GM12878 (cell line): ENCODE measurements at regions not wholly inside any gene's neighbourhood (a gene's known extent, or its start where the extent isn't known, plus 50 kb on each side); places are given as distances from the start of the nearest gene placed in this dataset.

ENCODE experiments used
- ATAC-seq: fragments of 200-7000 bp; cut with Tn5 transposase; 3 replicates; pipeline ENCODE4 v1.9.1; 2020; ENCODE audit warnings: mild to moderate bottlenecking, moderate library complexity
- BruUV-seq: library from RNA; stranded (reverse); fragments of 400-500 nt; replicated peaks from 2 replicates; lab custom pipeline; 2021; lab: Mats Ljungman, UMichigan
- CTCF ChIA-PET: fragments of 300-600 bp; sonication (Branson Sonifier 250); formaldehyde crosslinking; extraction: SDS; loops from one replicate; lab custom pipeline; 2021; ENCODE audit warnings: inconsistent platforms; lab: Yijun Ruan, JAX
- POLR2A ChIA-PET: fragments of 350-600 bp; formaldehyde crosslinking; extraction: SDS; loops from one replicate; lab custom pipeline; 2021; ENCODE audit warnings: inconsistent platforms; lab: Charles Lee
- RAD21 ChIA-PET: fragments of 300-600 bp; sonication (Branson Sonifier 250); formaldehyde crosslinking; loops from one replicate; lab custom pipeline; 2023; ENCODE audit warnings: antibody characterized with exemption; ENCODE audit not compliant: unreplicated experiment; lab: Charles Lee
- SMC1A ChIA-PET: fragments of 300-600 bp; sonication (Branson Sonifier 250); formaldehyde crosslinking; loops from one replicate; lab custom pipeline; 2023; ENCODE audit not compliant: unreplicated experiment, uncharacterized antibody; lab: Charles Lee
- DNase-seq: peaks from one replicate; pipeline ENCODE4 v3.0.0-alpha.2; 2011; ENCODE audit warnings: low read depth, low spot score
- FAIRE-seq: peaks from 3 replicates; lab custom pipeline; 2011; peaks lifted over from hg19 to GRCh38; lab: Jason Lieb, UNC
- H2AFZ ChIP-seq: 2 replicates; pipeline ENCODE4 v1.6.0; 2011; ENCODE audit warnings: low read depth, low read length, control low read depth; ENCODE audit not compliant: control insufficient read depth
- H3K27ac ChIP-seq: 2 replicates; pipeline ENCODE4 v1.5.1; 2011; ENCODE audit warnings: control low read depth; ENCODE audit not compliant: control insufficient read depth, insufficient read depth
- H3K27me3 ChIP-seq, 2 experiments: replicated peaks in 1 of 2; 2 replicates each; pipeline versions ENCODE4 v1.6.0 to v1.6.1; 2011; ENCODE audit warnings: low read length in 1 of 2; ENCODE audit not compliant: control insufficient read depth in 2 of 2, insufficient read depth in 2 of 2
- H3K36me3 ChIP-seq, 2 experiments: 2 replicates each; pipeline ENCODE4 v1.5.1; 2011; ENCODE audit warnings: low read length in 1 of 2; ENCODE audit not compliant: control insufficient read depth in 2 of 2, insufficient read depth in 2 of 2
- H3K4me1 ChIP-seq: 2 replicates; pipeline ENCODE4 v1.6.1; 2011; ENCODE audit warnings: mild to moderate bottlenecking, low read length, moderate library complexity, mixed read lengths; ENCODE audit not compliant: control insufficient read depth, insufficient read depth
- H3K4me2 ChIP-seq: 2 replicates; pipeline ENCODE4 v1.6.0; 2011; ENCODE audit warnings: control low read depth; ENCODE audit not compliant: control insufficient read depth, insufficient read depth
- H3K4me3 ChIP-seq: fragments of 200-600 bp; sonication (generic); 2 replicates; pipeline ENCODE4 v1.5.1; 2016
- H3K79me2 ChIP-seq: 2 replicates; pipeline ENCODE4 v1.6.0; 2011; ENCODE audit warnings: low read length; ENCODE audit not compliant: control insufficient read depth, insufficient read depth
- H3K9ac ChIP-seq: 2 replicates; pipeline ENCODE4 v1.8.0; 2011; ENCODE audit warnings: low read length, control low read depth, mixed read lengths; ENCODE audit not compliant: control insufficient read depth, insufficient read depth
- H3K9me3 ChIP-seq: replicated peaks from 3 replicates; pipeline ENCODE4 v1.5.1; 2011; ENCODE audit warnings: mild to moderate bottlenecking, low read length; ENCODE audit not compliant: control insufficient read depth, insufficient read depth
- H4K20me1 ChIP-seq: 2 replicates; pipeline ENCODE4 v1.6.0; 2011; ENCODE audit not compliant: control insufficient read depth, insufficient read depth
- BCL3 ChIP-seq: IDR thresholded peaks from 2 replicates; pipeline ENCODE4 v1.6.1; 2011; ENCODE audit warnings: borderline replicate concordance, low read depth, mild to moderate bottlenecking, moderate library complexity, low read length; ENCODE audit not compliant: insufficient read depth, poor library complexity, severe bottlenecking
- EGR1 ChIP-seq, 2 experiments: IDR thresholded peaks; 1 replicate in 1 of 2; 2 replicates in 1 of 2; pipeline ENCODE4 v1.6.1; 2011 to 2012; ENCODE audit warnings: low read depth in 2 of 2, low read length in 2 of 2, borderline replicate concordance in 1 of 2, mild to moderate bottlenecking in 1 of 2, moderate library complexity in 1 of 2
- HCFC1 ChIP-seq: fragments of 150-350 bp; IDR thresholded peaks from 2 replicates; pipeline ENCODE4 v1.6.1; 2014; ENCODE audit warnings: low read length
- IRF5 ChIP-seq: fragments of 450-650 bp; IDR thresholded peaks from 2 replicates; pipeline ENCODE4 v1.6.1; 2017; ENCODE audit warnings: borderline replicate concordance
- NR2C1 ChIP-seq: fragments of 450-650 bp; IDR thresholded peaks from 2 replicates; pipeline ENCODE4 v1.6.1; 2017; ENCODE audit warnings: antibody characterized with exemption, mild to moderate bottlenecking, moderate library complexity
- POLR2AphosphoS5 ChIP-seq: IDR thresholded peaks from 2 replicates; pipeline ENCODE4 v1.6.1; 2011; ENCODE audit warnings: mild to moderate bottlenecking, low read length, inconsistent platforms
- POU2F2 ChIP-seq: IDR thresholded peaks from 3 replicates; pipeline ENCODE4 v1.6.1; 2011; ENCODE audit warnings: low read depth, mild to moderate bottlenecking, low read length, borderline replicate concordance
- RCOR1 ChIP-seq: conservative IDR thresholded peaks from 2 replicates; pipeline ENCODE4 v1.6.1; 2012; ENCODE audit warnings: low read depth, low read length, improper control_type of control experiment
- ZNF274 ChIP-seq: IDR thresholded peaks from one replicate; pipeline ENCODE4 v1.8.0; 2011; ENCODE audit not compliant: insufficient read length, insufficient read depth
- WGBS: methylation state at CpG from one replicate; pipeline ENCODE4 v1.1.6; 2016; ENCODE audit warnings: low lambda C conversion rate; ENCODE audit not compliant: insufficient replicate concordance, insufficient coverage; ENCODE audit errors: missing lambda C conversion rate; 5-methylcytosine and 5-hydroxymethylcytosine counted together
- in situ Hi-C: fragments of 300-500 bp; cut with MboI; formaldehyde crosslinking; loops from 9 replicates; pipeline ENCODE4 v1.14.3; 2018; ENCODE audit warnings: mixed read lengths
- intact Hi-C: fragments of 100-400 bp; cut with micrococcal nuclease; formaldehyde crosslinking; loops from one replicate; pipeline ENCODE4 v1.14.2; 2022; ENCODE audit not compliant: unreplicated experiment

- ChIA-PET POLR2A (no interaction called here), RAD21 (no interaction called here), SMC1A (no interaction called here), CTCF (interaction anchor here (1.4 kb wide), 1 partner anchor 11 kb away, joined by 4 read pairs; no protein-coding TSS in a partner anchor)
- Histone ChIP-seq H3K9me3 (no peaks in the 10 kb centered on the region; the same call in 1 of the 3 replicates), H3K9ac (no peak overlapping the region), H3K4me2 (no peak overlapping the region), H3K36me3 (no peaks in the 10 kb centered on the region), H3K27me3 (no peaks in the 10 kb centered on the region), H3K27ac (no peak overlapping the region), H3K4me1 (no peaks in the 10 kb centered on the region), H3K79me2 (no peaks in the 10 kb centered on the region), H4K20me1 (no peaks in the 10 kb centered on the region), H2AFZ (no peak overlapping the region), H3K4me3 (no peak overlapping the region)
- ATAC-seq (no peak), FAIRE-seq (no peak), DNase-seq (no peak)
- intact Hi-C loops: no loop called here
- BruUV-seq: no TSS peak
- in situ Hi-C loops: no loop called here
- 50% methylated on average over 12 of the region's 12 CpGs for WGBS
- TF ChIP-seq RCOR1 (no peak), POU2F2 (no peak), HCFC1 (no peak), ZNF274 (no peak), IRF5 (no peak), EGR1 (IDR thresholded peaks at IDR 0.05; ENCODE audit: borderline replicate concordance in 1 of 2, low read depth in 2 of 2, low read length in 2 of 2) (no peak), BCL3 (no peak), NR2C1 (no peak), POLR2AphosphoS5 (no peak)
Measured at GRCh38 chr7:157485361-157485831, 148.6 kb downstream of the DNAJB6 start.
